ENCODE measurements at regions not wholly inside any gene's neighbourhood (a gene's known extent, or its start where the extent isn't known, plus 50 kb on each side); places are given as distances from the start of the nearest gene placed in this dataset.

DNA sequence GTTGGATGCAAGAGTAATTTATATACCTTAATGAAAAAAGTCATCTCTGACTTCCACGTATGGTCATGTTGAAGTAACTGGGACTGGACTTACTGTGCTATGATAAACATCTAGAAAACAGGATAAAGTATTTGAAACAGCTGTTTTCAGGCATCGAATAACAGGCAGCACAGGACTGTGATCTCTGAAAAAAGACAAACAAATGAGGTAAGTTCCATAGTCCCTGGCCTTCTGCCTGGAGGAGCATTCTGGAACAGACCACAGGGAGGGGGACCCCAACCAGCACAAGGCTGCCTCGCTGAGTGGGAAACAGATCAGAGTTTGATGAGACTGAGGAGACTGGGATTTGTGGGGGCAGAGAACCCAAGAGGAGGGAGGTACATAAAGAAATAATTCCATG lies 89.1 kb upstream of the HABP2 start:
- ATAC-seq (no peak), DNase-seq (no peak)
- H3K36me3 Mint-ChIP-seq (ENCODE audit: low read depth): no peaks in the 10 kb centered on the region
- intact Hi-C loops (cut with micrococcal nuclease): no loop called here
- TF ChIP-seq, protein P1, sequence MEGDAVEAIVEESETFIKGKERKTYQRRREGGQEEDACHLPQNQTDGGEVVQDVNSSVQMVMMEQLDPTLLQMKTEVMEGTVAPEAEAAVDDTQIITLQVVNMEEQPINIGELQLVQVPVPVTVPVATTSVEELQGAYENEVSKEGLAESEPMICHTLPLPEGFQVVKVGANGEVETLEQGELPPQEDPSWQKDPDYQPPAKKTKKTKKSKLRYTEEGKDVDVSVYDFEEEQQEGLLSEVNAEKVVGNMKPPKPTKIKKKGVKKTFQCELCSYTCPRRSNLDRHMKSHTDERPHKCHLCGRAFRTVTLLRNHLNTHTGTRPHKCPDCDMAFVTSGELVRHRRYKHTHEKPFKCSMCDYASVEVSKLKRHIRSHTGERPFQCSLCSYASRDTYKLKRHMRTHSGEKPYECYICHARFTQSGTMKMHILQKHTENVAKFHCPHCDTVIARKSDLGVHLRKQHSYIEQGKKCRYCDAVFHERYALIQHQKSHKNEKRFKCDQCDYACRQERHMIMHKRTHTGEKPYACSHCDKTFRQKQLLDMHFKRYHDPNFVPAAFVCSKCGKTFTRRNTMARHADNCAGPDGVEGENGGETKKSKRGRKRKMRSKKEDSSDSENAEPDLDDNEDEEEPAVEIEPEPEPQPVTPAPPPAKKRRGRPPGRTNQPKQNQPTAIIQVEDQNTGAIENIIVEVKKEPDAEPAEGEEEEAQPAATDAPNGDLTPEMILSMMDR (IDR thresholded peaks at IDR 0.05): no peak
- POLR2A ChIA-PET: no interaction called here
- CTCF ChIA-PET: interaction anchor here (0.8 kb wide), 1 partner anchor 10 kb away, joined by 3 read pairs; no protein-coding TSS in a partner anchor
- no peak overlapping the region for H3K27ac Mint-ChIP-seq
- H3K4me1 Mint-ChIP-seq (ENCODE audit: low read depth): no peaks in the 10 kb centered on the region
- H3K27me3 Mint-ChIP-seq: peaks cover 20% of the 10 kb centered on the region
- H3K4me3 Mint-ChIP-seq: no peak overlapping the region
- H3K9me3 Mint-ChIP-seq: no peaks in the 10 kb centered on the region

DNA sequence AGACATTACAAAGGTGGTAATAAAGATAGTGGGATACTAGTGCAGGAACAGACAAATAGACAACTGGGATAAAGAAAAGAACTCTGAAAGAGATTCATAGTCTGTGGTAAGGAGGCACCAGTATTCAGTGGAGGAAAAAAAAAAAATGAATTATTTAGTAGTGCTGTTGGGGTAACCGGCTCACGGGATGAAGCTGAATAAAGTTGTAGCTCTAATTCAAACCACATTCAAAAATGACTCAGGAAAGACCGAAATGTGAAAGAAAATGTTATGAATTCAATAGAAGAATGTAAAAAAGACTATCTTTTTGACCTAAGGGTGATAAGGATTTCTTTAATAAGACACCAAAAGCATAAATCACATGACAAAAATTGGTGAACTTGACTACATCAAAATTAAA lies 83.1 kb upstream of the HABP2 start:
- ATAC-seq (no peak), DNase-seq (no peak)
- Mint-ChIP-seq H3K4me3 (no peak overlapping the region), H3K4me1 (ENCODE audit: low read depth) (no peaks in the 10 kb centered on the region), H3K27ac (no peak overlapping the region), H3K36me3 (ENCODE audit: low read depth) (no peaks in the 10 kb centered on the region), H3K9me3 (no peaks in the 10 kb centered on the region), H3K27me3 (peaks cover 3% of the 10 kb centered on the region)
- ChIA-PET POLR2A (interaction anchor here (0.9 kb wide), 1 partner anchor 18 kb away, joined by 3 read pairs; no protein-coding TSS in a partner anchor), CTCF (no interaction called here)
- intact Hi-C loops (cut with micrococcal nuclease): no loop called here
- TF ChIP-seq, protein P1 (IDR thresholded peaks at IDR 0.05): no peak

DNA sequence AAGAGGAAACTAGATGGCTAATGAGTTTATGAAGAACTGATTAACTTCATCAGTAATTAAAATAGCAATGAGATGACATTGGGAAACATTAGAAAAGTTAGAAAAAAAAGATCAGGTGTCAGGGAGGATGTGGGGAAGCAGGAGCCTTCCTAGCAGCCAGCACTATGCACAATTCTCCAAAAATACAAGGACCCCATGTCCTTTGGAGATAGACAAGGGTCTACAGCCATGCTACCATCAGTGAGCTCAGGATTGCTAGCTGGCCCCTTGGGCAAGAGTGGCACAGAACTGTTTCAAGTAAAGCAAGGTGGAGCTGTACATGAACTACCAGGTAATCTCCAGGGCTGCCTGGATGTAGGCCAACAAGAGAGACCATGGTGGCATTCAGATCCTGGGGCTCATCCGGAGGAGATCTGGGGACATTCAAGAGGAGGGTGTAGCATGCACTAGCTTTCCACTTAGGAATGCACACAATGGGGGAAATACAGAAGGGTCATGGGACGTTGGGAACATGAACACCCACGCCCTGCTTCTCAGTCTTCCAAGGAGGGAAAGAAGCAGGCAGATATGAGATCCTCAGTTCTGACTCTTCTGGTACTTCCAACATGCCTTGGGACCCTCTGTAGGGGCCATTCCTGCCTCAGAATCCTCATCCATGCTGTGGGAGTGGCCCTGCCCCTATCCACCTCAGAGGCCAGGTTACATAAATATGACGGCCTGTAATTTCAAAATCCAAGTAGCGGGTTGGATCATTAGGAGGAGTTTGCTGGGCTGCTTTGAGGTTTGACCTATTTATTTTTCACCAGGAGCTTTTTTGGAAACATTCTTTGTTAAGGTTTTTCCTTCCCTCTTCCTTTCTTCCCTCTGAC lies 82.2 kb upstream of the HABP2 start:
- ChIA-PET CTCF (no interaction called here), POLR2A (no interaction called here)
- intact Hi-C loops (cut with micrococcal nuclease): no loop called here
- Mint-ChIP-seq H3K9me3 (no peaks in the 10 kb centered on the region), H3K27me3 (peaks cover 5% of the 10 kb centered on the region), H3K36me3 (ENCODE audit: low read depth) (no peaks in the 10 kb centered on the region), H3K4me3 (no peak overlapping the region), H3K27ac (no peak overlapping the region), H3K4me1 (ENCODE audit: low read depth) (no peaks in the 10 kb centered on the region)
- DNase-seq: no peak
- TF ChIP-seq, protein P1 (IDR thresholded peaks at IDR 0.05): no peak
- ATAC-seq: no peak

DNA sequence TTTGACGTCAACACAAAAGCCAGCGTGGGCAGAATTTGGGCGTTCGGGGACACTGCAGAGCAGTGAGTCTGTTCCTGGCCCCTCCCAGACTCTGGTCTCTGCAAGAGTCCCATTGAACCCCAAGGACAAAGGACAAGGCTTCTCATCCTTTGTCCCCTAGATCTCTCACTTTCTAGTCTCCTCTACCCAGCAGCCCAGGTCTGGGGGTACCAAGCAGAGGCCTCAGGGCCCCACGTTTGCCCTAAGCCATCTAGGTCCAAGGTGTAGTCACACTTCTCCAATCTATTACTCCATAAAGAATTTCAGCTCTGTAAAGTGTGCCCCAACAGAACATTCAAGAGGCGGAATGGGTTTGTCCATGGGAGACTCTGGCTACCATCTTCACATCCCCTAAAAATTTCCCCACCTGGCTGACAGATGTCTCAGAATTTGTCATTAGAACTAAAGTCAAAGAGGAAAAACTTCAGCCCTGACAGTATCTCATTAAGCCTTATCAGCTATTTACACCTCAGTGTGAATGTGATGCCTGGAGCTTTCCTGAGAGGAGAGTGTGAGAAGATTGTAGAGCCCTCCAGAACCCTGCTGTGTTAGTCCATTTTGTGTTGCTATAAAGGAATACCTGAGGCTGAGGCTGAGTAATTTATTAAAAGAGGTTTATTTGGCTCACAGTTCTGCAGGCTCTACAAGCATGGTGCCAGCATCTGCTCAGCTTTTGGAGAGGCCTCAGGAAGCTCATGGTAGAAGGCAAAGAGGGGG lies 81.4 kb upstream of the HABP2 start:
- no peak for DNase-seq
- no peak for ATAC-seq
- TF ChIP-seq, protein P1 (IDR thresholded peaks at IDR 0.05): no peak
- Mint-ChIP-seq H3K27me3 (peaks cover 3% of the 10 kb centered on the region), H3K9me3 (no peaks in the 10 kb centered on the region), H3K4me1 (ENCODE audit: low read depth) (no peaks in the 10 kb centered on the region), H3K4me3 (no peak overlapping the region), H3K36me3 (ENCODE audit: low read depth) (no peaks in the 10 kb centered on the region), H3K27ac (no peak overlapping the region)
- ChIA-PET POLR2A (no interaction called here), CTCF (no interaction called here)
- intact Hi-C loops (cut with micrococcal nuclease): no loop called here

DNA sequence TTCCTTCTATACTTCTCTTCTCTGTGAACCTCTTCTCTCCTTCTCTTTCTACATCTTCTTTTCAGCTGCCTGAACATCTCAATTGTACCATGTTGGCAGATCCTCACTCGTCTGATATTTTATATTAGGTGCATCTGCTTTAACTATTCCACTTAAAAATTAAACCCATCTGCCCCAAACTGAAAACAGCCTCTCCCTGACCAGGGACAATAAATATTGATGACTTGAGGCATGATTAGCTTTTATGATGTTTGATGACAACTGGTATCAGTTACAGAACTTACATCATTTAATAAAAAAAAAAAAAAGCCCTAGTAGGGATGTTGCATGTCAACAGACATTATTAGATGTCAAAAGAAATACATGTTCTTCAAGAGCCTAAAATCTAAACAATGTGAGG lies 79.8 kb upstream of the HABP2 start:
- CTCF ChIA-PET: no interaction called here
- DNase-seq (no peak), ATAC-seq (no peak)
- no peaks in the 10 kb centered on the region for H3K9me3 Mint-ChIP-seq
- intact Hi-C loops (cut with micrococcal nuclease): no loop called here
- H3K27me3 Mint-ChIP-seq: peaks cover 3% of the 10 kb centered on the region
- no peaks in the 10 kb centered on the region for H3K4me1 Mint-ChIP-seq (ENCODE audit: low read depth)
- no peak overlapping the region for H3K27ac Mint-ChIP-seq
- TF ChIP-seq, protein P1 (IDR thresholded peaks at IDR 0.05): no peak
- no peak overlapping the region for H3K4me3 Mint-ChIP-seq
- no peaks in the 10 kb centered on the region for H3K36me3 Mint-ChIP-seq (ENCODE audit: low read depth)
- POLR2A ChIA-PET: no interaction called here

Data from activated CD8-positive, alpha-beta T cell treated with anti-CD3 and anti-CD28 coated beads for 36 hours (primary cell).